Smooth muscle cell (in vitro differentiated cells): ENCODE measurements at regions not wholly inside any gene's neighbourhood (a gene's known extent, or its start where the extent isn't known, plus 50 kb on each side); places are given as distances from the start of the nearest gene placed in this dataset.

Source experiments
- DNase-seq: peaks from one replicate; lab custom pipeline; 2025; ENCODE audit not compliant: unreplicated experiment; lab: John Stamatoyannopoulos, UW
- H2AFZ ChIP-seq: fragments of 200-600 bp; sonication (generic); 2 replicates; pipeline ENCODE4 v1.6.0; 2016; ENCODE audit warnings: antibody characterized with exemption, low read depth, mild to moderate bottlenecking
- H3F3A ChIP-seq: fragments of 200-600 bp; sonication (generic); 2 replicates; pipeline ENCODE4 v1.6.0; 2017; ENCODE audit warnings: antibody characterized with exemption, low read depth
- H3K27ac ChIP-seq: fragments of 200-600 bp; sonication (generic); 2 replicates; pipeline ENCODE4 v1.5.1; 2016; ENCODE audit warnings: low read depth, mild to moderate bottlenecking
- H3K27me3 ChIP-seq: fragments of 200-600 bp; sonication (generic); 2 replicates; pipeline ENCODE4 v1.6.1; 2016; ENCODE audit warnings: low read depth, mild to moderate bottlenecking
- H3K36me3 ChIP-seq: fragments of 200-600 bp; sonication (generic); 2 replicates; pipeline ENCODE4 v1.5.1; 2016; ENCODE audit warnings: low read depth
- H3K4me1 ChIP-seq: fragments of 200-600 bp; sonication (generic); 2 replicates; pipeline ENCODE4 v1.5.1; 2016; ENCODE audit warnings: low read depth
- H3K4me2 ChIP-seq: fragments of 200-600 bp; sonication (generic); 2 replicates; pipeline ENCODE4 v1.6.0; 2016; ENCODE audit warnings: mild to moderate bottlenecking
- H3K4me3 ChIP-seq: fragments of 200-600 bp; sonication (generic); 2 replicates; pipeline ENCODE4 v1.5.1; 2016; ENCODE audit warnings: mild to moderate bottlenecking
- H3K79me2 ChIP-seq: fragments of 200-600 bp; sonication (generic); 2 replicates; pipeline ENCODE4 v1.6.0; 2016; ENCODE audit warnings: low read depth, mild to moderate bottlenecking
- H3K9ac ChIP-seq: fragments of 200-600 bp; sonication (generic); 2 replicates; pipeline ENCODE4 v1.6.0; 2016; ENCODE audit warnings: low read depth
- H3K9me3 ChIP-seq: fragments of 200-600 bp; sonication (generic); replicated peaks from 2 replicates; pipeline ENCODE4 v1.5.1; 2016; ENCODE audit warnings: low read depth
- H4K20me1 ChIP-seq: fragments of 200-600 bp; sonication (generic); 2 replicates; pipeline ENCODE4 v1.6.0; 2016; ENCODE audit warnings: low read depth
- WGBS: methylation state at CpG from one replicate; pipeline ENCODE4 v1.1.7; 2016; ENCODE audit warnings: low lambda C conversion rate; 5-methylcytosine and 5-hydroxymethylcytosine counted together
- TF ChIP-seq, protein P1 (sequence below): fragments of 200-600 bp; sonication (generic); IDR thresholded peaks from 2 replicates; pipeline ENCODE4 v1.5.1; 2017; ENCODE audit warnings: borderline replicate concordance, mild to moderate bottlenecking, antibody characterized with exemption; ENCODE audit not compliant: insufficient read depth, poor library complexity, severe bottlenecking

DNA sequence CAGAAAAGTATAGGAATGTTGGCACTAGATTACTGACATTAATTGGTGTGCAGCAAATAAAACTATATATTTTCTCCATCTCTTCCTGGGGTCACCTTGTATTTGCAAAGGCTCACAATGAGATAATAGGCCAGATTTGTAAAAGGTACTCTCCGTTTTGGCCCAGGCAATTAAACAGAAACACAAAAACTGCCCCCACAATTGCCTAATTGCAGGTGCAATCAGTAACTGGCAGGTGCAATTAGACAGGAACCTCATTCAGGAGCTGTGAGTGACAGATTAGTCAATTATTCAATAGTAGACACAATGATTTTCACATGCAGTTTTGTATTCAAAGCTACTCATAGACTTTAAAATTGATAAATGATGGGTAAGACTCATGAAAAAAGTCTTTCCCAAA lies 451.4 kb upstream of the ID2 start:
- Histone ChIP-seq H3K27me3 (no peaks in the 10 kb centered on the region), H4K20me1 (no peaks in the 10 kb centered on the region), H2AFZ (no peak overlapping the region), H3K79me2 (no peaks in the 10 kb centered on the region), H3F3A (no peaks in the 10 kb centered on the region), H3K9ac (no peak overlapping the region), H3K9me3 (no peaks in the 10 kb centered on the region), H3K4me3 (no peak overlapping the region), H3K27ac (no peak overlapping the region), H3K36me3 (no peaks in the 10 kb centered on the region), H3K4me2 (no peak overlapping the region), H3K4me1 (peaks cover 3% of the 10 kb centered on the region)
- no peak for DNase-seq
- 85% methylated on average over 1 of the region's 1 CpG for WGBS
- TF ChIP-seq, protein P1, sequence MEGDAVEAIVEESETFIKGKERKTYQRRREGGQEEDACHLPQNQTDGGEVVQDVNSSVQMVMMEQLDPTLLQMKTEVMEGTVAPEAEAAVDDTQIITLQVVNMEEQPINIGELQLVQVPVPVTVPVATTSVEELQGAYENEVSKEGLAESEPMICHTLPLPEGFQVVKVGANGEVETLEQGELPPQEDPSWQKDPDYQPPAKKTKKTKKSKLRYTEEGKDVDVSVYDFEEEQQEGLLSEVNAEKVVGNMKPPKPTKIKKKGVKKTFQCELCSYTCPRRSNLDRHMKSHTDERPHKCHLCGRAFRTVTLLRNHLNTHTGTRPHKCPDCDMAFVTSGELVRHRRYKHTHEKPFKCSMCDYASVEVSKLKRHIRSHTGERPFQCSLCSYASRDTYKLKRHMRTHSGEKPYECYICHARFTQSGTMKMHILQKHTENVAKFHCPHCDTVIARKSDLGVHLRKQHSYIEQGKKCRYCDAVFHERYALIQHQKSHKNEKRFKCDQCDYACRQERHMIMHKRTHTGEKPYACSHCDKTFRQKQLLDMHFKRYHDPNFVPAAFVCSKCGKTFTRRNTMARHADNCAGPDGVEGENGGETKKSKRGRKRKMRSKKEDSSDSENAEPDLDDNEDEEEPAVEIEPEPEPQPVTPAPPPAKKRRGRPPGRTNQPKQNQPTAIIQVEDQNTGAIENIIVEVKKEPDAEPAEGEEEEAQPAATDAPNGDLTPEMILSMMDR, result no peak

DNA sequence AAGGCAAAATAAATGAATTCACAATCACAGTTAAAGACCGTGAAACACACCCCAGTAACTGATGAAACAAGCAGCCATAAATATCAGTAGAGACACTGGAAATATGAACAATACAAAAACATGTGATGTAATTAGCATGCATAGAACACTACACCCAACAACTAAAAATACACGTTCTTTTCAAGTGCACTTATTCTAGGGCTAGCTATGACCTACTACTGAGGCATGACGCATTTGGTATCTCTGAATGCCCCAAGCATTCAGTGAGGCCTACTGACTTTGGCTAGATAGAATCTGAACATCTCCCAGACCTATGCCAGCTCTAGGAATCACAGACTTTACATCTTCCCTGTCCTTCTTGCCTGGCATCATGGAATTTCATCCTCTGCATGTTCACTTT lies 450.0 kb upstream of the ID2 start:
- H3K4me3 ChIP-seq, result no peak overlapping the region
- H3F3A ChIP-seq, result no peaks in the 10 kb centered on the region
- no peaks in the 10 kb centered on the region for H3K9me3 ChIP-seq
- no peaks in the 10 kb centered on the region for H3K36me3 ChIP-seq
- no peak for DNase-seq
- 98% methylated on average over 3 of the region's 3 CpGs for WGBS
- H4K20me1 ChIP-seq, result no peaks in the 10 kb centered on the region
- TF ChIP-seq, protein P1, result no peak
- H2AFZ ChIP-seq, result no peak overlapping the region
- no peak overlapping the region for H3K9ac ChIP-seq
- no peaks in the 10 kb centered on the region for H3K79me2 ChIP-seq
- H3K27ac ChIP-seq, result no peak overlapping the region
- peaks cover 3% of the 10 kb centered on the region for H3K4me1 ChIP-seq
- no peak overlapping the region for H3K4me2 ChIP-seq
- no peaks in the 10 kb centered on the region for H3K27me3 ChIP-seq

DNA sequence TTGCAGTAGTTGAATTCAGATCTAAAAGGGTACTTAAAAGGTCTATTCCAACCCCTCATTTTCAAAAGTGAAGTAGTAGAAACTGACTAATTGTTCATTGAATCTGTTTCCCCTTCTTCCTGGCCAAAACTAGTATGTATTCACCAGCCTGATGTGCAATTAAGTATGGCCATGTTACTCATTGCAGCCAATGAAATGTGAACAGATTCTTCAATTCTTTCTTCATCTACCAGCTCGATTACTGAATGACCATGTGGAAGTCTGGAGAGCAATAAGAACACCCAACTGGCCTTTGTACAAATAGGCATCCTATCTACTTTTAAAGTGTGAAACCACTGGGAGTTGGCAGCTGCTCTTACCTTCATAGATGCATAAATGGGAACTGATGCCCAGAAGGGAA lies 449.0 kb upstream of the ID2 start:
- TF ChIP-seq, protein P1, result no peak
- Histone ChIP-seq H4K20me1 (no peaks in the 10 kb centered on the region), H3K4me2 (no peak overlapping the region), H3K9me3 (no peaks in the 10 kb centered on the region), H3K36me3 (no peaks in the 10 kb centered on the region), H3K9ac (no peak overlapping the region), H3K79me2 (no peaks in the 10 kb centered on the region), H3K27me3 (no peaks in the 10 kb centered on the region), H3K27ac (no peak overlapping the region), H3F3A (no peaks in the 10 kb centered on the region), H2AFZ (no peak overlapping the region), H3K4me1 (peaks cover 3% of the 10 kb centered on the region), H3K4me3 (no peak overlapping the region)
- WGBS, result 71% methylated on average over 1 of the region's 1 CpG
- DNase-seq, result no peak

DNA sequence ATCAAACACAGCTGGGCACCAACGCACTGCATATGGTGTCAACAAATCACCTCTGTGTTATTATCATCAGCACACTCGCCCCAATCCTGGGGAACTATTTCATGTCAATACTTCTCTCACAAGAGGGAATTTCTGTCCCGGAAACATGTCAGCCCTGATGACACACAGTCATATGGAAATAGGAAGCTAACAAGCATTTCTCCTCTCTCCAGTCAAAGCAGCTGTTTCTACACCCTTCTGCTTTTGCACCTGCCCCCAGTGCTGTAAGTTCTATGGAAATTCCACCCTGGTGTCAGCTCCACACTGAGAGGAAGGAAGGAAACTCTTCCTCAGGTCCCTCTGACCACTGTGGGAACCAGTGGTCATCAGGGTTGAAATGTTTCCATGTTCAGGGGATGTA lies 447.6 kb upstream of the ID2 start:
- no peak overlapping the region for H3K4me2 ChIP-seq
- 96% methylated on average over 3 of the region's 3 CpGs for WGBS

More for the DNA sequence above, 447.6 kb upstream of the ID2 start:
- no peaks in the 10 kb centered on the region for H3K27me3 ChIP-seq
- TF ChIP-seq, protein P1, result no peak
- H2AFZ ChIP-seq, result no peak overlapping the region
- H4K20me1 ChIP-seq, result no peaks in the 10 kb centered on the region
- H3K4me1 ChIP-seq, result peaks cover 3% of the 10 kb centered on the region
- H3K79me2 ChIP-seq, result no peaks in the 10 kb centered on the region
- H3K9me3 ChIP-seq, result no peaks in the 10 kb centered on the region
- H3K36me3 ChIP-seq, result no peaks in the 10 kb centered on the region
- no peak overlapping the region for H3K27ac ChIP-seq
- H3K4me3 ChIP-seq, result no peak overlapping the region
- no peak for DNase-seq
- no peak overlapping the region for H3K9ac ChIP-seq
- H3F3A ChIP-seq, result no peaks in the 10 kb centered on the region
